Esophagus muscularis mucosa (tissue), 4 donors: ENCODE measurements at regions not wholly inside any gene's neighbourhood (a gene's known extent, or its start where the extent isn't known, plus 50 kb on each side); places are given as distances from the start of the nearest gene placed in this dataset.

ENCODE experiments used
- DNase-seq: peaks from one replicate; pipeline ENCODE4 v3.0.0-alpha.2; 2017; ENCODE audit errors: extremely low spot score
- H3K27ac ChIP-seq, 4 donors: fragments of 200-600 bp; sonication (generic); replicated peaks in 1 of 4; 1 replicate in 3 of 4; 2 replicates in 1 of 4; pipeline ENCODE4 v1.5.1; 2016 to 2019; ENCODE audit warnings: mild to moderate bottlenecking in 1 of 4
- H3K27me3 ChIP-seq, 4 donors: fragments of 200-600 bp; sonication (generic); one replicate each; pipeline versions ENCODE4 v1.5.1 to v1.6.0; 2016 to 2019
- H3K36me3 ChIP-seq, 4 donors: fragments of 200-600 bp; sonication (generic); one replicate each; pipeline ENCODE4 v1.5.1; 2016 to 2019
- H3K4me1 ChIP-seq, 4 donors: fragments of 200-600 bp; sonication (generic); one replicate each; pipeline ENCODE4 v1.5.1; 2016 to 2019
- H3K4me3 ChIP-seq, 4 donors: fragments of 200-600 bp; sonication (generic); 1 replicate in 2 of 4; 2 replicates in 2 of 4; pipeline ENCODE4 v1.5.1; 2016 to 2019; ENCODE audit warnings: mild to moderate bottlenecking in 4 of 4, moderate library complexity in 1 of 4
- H3K9me3 ChIP-seq, 4 donors: fragments of 200-600 bp; sonication (generic); 1 replicate in 3 of 4; 2 replicates in 1 of 4; pipeline ENCODE4 v1.5.1; 2016 to 2019
- EP300 ChIP-seq: sonication (generic); formaldehyde crosslinking; IDR thresholded peaks from one replicate; pipeline ENCODE4 v1.6.1; 2017; ENCODE audit warnings: antibody characterized with exemption
- POLR2A ChIP-seq: fragments of 450-650 bp; IDR thresholded peaks from one replicate; pipeline ENCODE4 v1.6.1; 2017; ENCODE audit warnings: antibody characterized with exemption, moderate library complexity, mild to moderate bottlenecking, low read depth
- POLR2AphosphoS5 ChIP-seq, 2 donors: sonication (generic); formaldehyde crosslinking; IDR thresholded peaks; one replicate each; pipeline ENCODE4 v1.6.1; 2017; ENCODE audit warnings: antibody characterized with exemption in 2 of 2
- WGBS: methylation state at CpG from one replicate; pipeline ENCODE4 v1.1.5; 2018; 5-methylcytosine and 5-hydroxymethylcytosine counted together
- intact Hi-C: fragments of 100-400 bp; cut with DNase I; formaldehyde crosslinking; loops from one replicate; pipeline ENCODE4 v1.15.1; 2023
- TF ChIP-seq, protein P1 (sequence below), 3 experiments: fragments of 200-600 bp in 2 of 3; fragments of 450-650 bp in 1 of 3; sonication (generic) in 2 of 3; IDR thresholded peaks; one replicate each; pipeline ENCODE4 v1.5.1; 2017 to 2019; ENCODE audit warnings: antibody characterized with exemption in 3 of 3, mild to moderate bottlenecking in 2 of 3, moderate library complexity in 1 of 3

DNA sequence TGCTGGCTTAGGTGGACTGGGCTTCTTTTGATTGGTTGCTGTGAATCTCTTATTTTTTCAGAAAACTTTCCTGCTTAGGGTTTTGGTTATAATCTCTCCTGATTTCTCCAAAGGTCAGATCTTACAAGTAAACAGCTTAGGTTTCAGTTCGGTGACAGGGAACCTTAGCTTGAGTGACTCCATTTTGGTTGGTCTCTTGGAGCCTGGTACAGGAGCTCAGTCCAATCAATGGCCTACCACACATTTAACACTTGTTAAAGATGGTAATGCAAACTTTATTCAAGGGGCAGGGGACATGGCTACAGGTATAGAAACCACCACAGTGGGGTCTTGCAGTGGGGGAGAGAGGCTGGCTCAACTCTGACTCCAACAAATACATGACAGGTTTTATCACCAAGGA is 180.9 kb upstream of the THBS1 start:
- 92% methylated on average over 1 of the region's 1 CpG for WGBS
- Histone ChIP-seq H3K27ac (no peak overlapping the region), H3K4me1 (peaks cover 11 to 17% (median 13%) of the 10 kb centered on the region in 4 donors), H3K27me3 (no peaks in the 10 kb centered on the region), H3K9me3 (no peaks in the 10 kb centered on the region), H3K36me3 (no peaks in the 10 kb centered on the region), H3K4me3 (no peak overlapping the region)
- TF ChIP-seq, protein P1, sequence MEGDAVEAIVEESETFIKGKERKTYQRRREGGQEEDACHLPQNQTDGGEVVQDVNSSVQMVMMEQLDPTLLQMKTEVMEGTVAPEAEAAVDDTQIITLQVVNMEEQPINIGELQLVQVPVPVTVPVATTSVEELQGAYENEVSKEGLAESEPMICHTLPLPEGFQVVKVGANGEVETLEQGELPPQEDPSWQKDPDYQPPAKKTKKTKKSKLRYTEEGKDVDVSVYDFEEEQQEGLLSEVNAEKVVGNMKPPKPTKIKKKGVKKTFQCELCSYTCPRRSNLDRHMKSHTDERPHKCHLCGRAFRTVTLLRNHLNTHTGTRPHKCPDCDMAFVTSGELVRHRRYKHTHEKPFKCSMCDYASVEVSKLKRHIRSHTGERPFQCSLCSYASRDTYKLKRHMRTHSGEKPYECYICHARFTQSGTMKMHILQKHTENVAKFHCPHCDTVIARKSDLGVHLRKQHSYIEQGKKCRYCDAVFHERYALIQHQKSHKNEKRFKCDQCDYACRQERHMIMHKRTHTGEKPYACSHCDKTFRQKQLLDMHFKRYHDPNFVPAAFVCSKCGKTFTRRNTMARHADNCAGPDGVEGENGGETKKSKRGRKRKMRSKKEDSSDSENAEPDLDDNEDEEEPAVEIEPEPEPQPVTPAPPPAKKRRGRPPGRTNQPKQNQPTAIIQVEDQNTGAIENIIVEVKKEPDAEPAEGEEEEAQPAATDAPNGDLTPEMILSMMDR (IDR thresholded peaks at IDR 0.05), result no peak
- intact Hi-C loops, result no loop called here
- DNase-seq, result no peak

DNA sequence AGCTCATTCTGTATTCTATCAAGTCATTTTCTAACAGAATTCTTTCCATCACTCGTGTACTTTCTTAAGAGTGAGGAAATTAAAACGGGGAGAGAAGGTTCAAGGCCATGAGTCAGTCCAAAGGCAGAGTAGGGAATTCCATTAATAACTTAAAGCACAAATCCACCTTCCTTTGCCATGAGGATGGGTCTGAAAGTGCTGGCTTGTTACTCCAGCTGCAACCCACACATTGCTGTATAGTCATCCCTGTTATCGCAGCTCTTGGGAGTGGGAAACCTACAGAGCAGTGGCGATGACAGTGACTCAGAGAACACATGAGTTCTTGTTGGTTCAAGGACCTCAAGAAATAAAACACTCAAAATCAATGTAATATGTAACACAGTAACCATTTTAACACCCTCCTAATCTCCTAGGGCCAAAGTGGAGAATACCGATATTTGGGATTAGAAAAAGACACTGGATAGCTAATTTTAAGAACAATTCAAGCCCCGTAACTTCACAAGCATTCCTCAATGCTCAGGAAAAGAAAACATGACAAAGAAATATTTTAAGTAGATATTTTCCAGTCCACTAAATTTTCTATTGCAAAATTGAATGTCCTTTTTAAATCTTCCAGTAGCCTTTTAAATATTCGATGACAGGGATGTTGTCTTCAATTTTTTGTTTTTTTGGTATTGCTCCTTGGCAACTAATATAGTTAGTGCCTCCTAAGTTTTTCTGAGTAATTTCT is 179.9 kb upstream of the THBS1 start:
- H3K4me3 ChIP-seq, result no peak overlapping the region
- no peaks in the 10 kb centered on the region for H3K36me3 ChIP-seq
- no peak for DNase-seq
- no peaks in the 10 kb centered on the region for H3K9me3 ChIP-seq
- WGBS, result 81% methylated on average over 7 of the region's 7 CpGs
- intact Hi-C loops, result no loop called here
- H3K27ac ChIP-seq, result peak overlapping the region in 2 of 4 donors; percentile 5 to 13
- TF ChIP-seq POLR2A (no peak), POLR2AphosphoS5 (IDR thresholded peaks at IDR 0.05) (peak in 1 of 2 donors; percentile 30), EP300 (no peak)
- TF ChIP-seq, protein P1 (IDR thresholded peaks at IDR 0.05), result no peak
- peaks cover 12 to 17% (median 14%) of the 10 kb centered on the region in 4 donors for H3K4me1 ChIP-seq
- H3K27me3 ChIP-seq, result no peaks in the 10 kb centered on the region

DNA sequence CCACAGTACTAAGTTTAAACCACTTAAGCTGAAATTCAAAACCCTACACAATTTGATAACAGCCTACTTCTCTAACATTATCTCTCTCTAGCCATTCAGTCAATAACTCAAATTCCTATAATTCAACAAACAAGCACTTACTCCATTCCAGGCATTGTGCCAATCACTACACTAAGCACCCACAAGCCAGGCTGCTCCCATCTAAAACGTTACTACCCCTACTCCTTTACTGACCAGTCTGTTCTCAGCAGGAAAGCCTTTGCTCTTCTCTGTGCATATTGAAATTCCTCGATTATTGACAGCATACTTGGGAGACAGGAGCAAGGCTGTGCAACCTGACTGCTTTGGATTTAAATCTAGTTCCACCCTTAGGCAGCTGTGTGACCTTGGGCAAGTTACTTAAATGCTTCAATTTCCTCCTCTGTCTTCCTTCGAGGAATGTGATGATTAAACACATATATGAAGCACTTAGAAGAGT is 177.2 kb upstream of the THBS1 start:
- 55% methylated on average over 3 of the region's 3 CpGs for WGBS
- no peak overlapping the region for H3K4me3 ChIP-seq
- peaks cover 12 to 21% (median 17%) of the 10 kb centered on the region in 4 donors for H3K4me1 ChIP-seq
- TF ChIP-seq POLR2A (no peak), POLR2AphosphoS5 (IDR thresholded peaks at IDR 0.05) (no peak)
- TF ChIP-seq, protein P1 (IDR thresholded peaks at IDR 0.05), result no peak
- no peaks in the 10 kb centered on the region for H3K36me3 ChIP-seq
- H3K27me3 ChIP-seq, result no peaks in the 10 kb centered on the region
- intact Hi-C loops, result no loop called here
- H3K9me3 ChIP-seq, result no peaks in the 10 kb centered on the region
- H3K27ac ChIP-seq, result no peak overlapping the region
- peak; percentile 70 for DNase-seq

DNA sequence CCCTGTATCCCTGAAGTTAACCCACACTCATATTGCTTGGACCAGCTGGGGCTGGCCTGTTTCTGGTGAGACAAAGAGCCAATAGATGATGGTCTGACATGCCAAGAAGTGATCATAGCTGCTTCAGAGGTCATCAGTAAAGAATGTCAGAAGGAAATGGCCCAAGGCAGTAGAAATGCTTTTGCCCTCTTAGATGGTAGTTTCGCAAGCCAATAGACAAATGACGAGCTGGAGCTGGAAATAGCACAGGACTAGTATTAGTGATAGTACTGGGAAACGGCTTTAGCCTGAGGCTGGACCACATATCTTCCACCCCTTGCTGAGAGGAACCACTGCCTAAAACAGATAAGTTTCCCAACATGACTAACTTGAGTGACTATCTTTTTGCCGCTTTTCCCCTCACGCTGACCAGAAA is 176.1 kb upstream of the THBS1 start:
- intact Hi-C loops, result no loop called here
- H3K27ac ChIP-seq, result no peak overlapping the region
- H3K27me3 ChIP-seq, result no peaks in the 10 kb centered on the region
- TF ChIP-seq EP300 (no peak), POLR2A (no peak)
- no peak overlapping the region for H3K4me3 ChIP-seq
- peaks cover 12 to 21% (median 17%) of the 10 kb centered on the region in 4 donors for H3K4me1 ChIP-seq
- WGBS, result 84% methylated on average over 5 of the region's 5 CpGs
- DNase-seq, result no peak
- no peaks in the 10 kb centered on the region for H3K9me3 ChIP-seq
- H3K36me3 ChIP-seq, result no peaks in the 10 kb centered on the region

DNA sequence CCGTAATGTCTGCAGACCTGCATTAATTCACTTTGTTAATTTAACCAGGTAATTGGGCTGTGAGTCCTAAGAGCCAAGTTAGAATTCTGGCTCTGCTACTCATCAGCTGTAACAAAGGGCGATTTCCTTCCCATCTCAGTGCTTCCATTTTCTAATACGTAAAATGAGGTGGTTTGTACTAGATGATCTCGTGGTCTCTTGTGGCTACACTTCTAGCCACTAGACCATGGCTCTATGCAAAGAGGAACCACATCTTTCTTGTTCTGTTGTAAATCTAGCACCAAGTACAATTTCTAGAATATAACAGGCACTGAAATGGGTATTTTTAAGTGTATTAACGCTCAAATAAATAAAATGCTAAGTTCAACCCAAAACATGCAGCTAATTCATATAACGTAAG is 174.4 kb upstream of the THBS1 start:
- peaks cover 5 to 17% (median 12%) of the 10 kb centered on the region in 4 donors for H3K4me1 ChIP-seq
- TF ChIP-seq POLR2AphosphoS5 (IDR thresholded peaks at IDR 0.05), result no peak
- TF ChIP-seq, protein P1 (IDR thresholded peaks at IDR 0.05), result no peak
- TF ChIP-seq EP300, result no peak
- no peak for TF ChIP-seq POLR2A
- intact Hi-C loops, result no loop called here
- no peak overlapping the region for H3K27ac ChIP-seq
- WGBS, result 90% methylated on average over 6 of the region's 6 CpGs
- DNase-seq, result no peak
- H3K27me3 ChIP-seq, result no peaks in the 10 kb centered on the region
- H3K36me3 ChIP-seq, result no peaks in the 10 kb centered on the region
- no peaks in the 10 kb centered on the region for H3K9me3 ChIP-seq
- H3K4me3 ChIP-seq, result no peak overlapping the region
